T1000 (cell line): ENCODE measurements at regions not wholly inside any gene's neighbourhood (a gene's known extent, or its start where the extent isn't known, plus 50 kb on each side); places are given as distances from the start of the nearest gene placed in this dataset.
"Not testable (repeated sequence)": the region's sequence is repeated elsewhere in the genome, so short reads cannot be mapped to it uniquely, and the experiment has no call there.

Source experiments
- DNase-seq: peaks from one replicate; lab custom pipeline; 2025; ENCODE audit warnings: mixed read lengths; lab: John Stamatoyannopoulos, UW

GRCh38 chr12:127083008-127083949, 1183.7 kb upstream of the TMEM132C start:
- DNase-seq, result no peak

- no peak for DNase-seq
Measured at GRCh38 chr12:127101076-127101475, 1165.9 kb upstream of the TMEM132C start.

GRCh38 chr12:127106041-127106440, 1160.9 kb upstream of the TMEM132C start:
- no peak for DNase-seq

GRCh38 chr12:127106697-127107096, 1160.3 kb upstream of the TMEM132C start:
- DNase-seq, result no peak

- peak; percentile 41 for DNase-seq
Measured at GRCh38 chr12:127107744-127108143, 1159.2 kb upstream of the TMEM132C start.

GRCh38 chr12:127108360-127109215, 1158.4 kb upstream of the TMEM132C start:
- DNase-seq, result peak; percentile 35

- DNase-seq, result no peak
Measured at GRCh38 chr12:127113945-127114344, 1153.0 kb upstream of the TMEM132C start.

GRCh38 chr12:127115468-127116035, 1151.4 kb upstream of the TMEM132C start:
- DNase-seq, result no peak

GRCh38 chr12:127118251-127118650, 1148.7 kb upstream of the TMEM132C start:
- DNase-seq, result no peak

GRCh38 chr12:127119600-127120140, 1147.3 kb upstream of the TMEM132C start:
- no peak for DNase-seq

GRCh38 chr12:127120851-127121250, 1146.1 kb upstream of the TMEM132C start:
- DNase-seq, result no peak

- no peak for DNase-seq
Measured at GRCh38 chr12:127121494-127122084, 1145.4 kb upstream of the TMEM132C start.

GRCh38 chr12:127125607-127126259, 1141.2 kb upstream of the TMEM132C start:
- peak; percentile 86 for DNase-seq

- DNase-seq, result no peak
Measured at GRCh38 chr12:127126260-127126628, 1140.7 kb upstream of the TMEM132C start.

GRCh38 chr12:127127897-127128296, 1139.1 kb upstream of the TMEM132C start:
- no peak for DNase-seq

GRCh38 chr12:127130506-127131124, 1136.4 kb upstream of the TMEM132C start:
- no peak for DNase-seq

- DNase-seq, result no peak
Measured at GRCh38 chr12:127133675-127134335, 1133.2 kb upstream of the TMEM132C start.

GRCh38 chr12:127140864-127141484, 1126.0 kb upstream of the TMEM132C start:
- DNase-seq, result not testable (repeated sequence)

GRCh38 chr12:127143020-127143419, 1124.0 kb upstream of the TMEM132C start:
- no peak for DNase-seq

GRCh38 chr12:127144770-127145169, 1122.2 kb upstream of the TMEM132C start:
- DNase-seq, result no peak
